NK-92 (cell line): ENCODE measurements at regions not wholly inside any gene's neighbourhood (a gene's known extent, or its start where the extent isn't known, plus 50 kb on each side); places are given as distances from the start of the nearest gene placed in this dataset.

Experiments
- DNase-seq: peaks from one replicate; lab custom pipeline; 2025; ENCODE audit not compliant: unreplicated experiment; lab: John Stamatoyannopoulos, UW

GRCh38 chr5:68915079-68915478 lies 178.7 kb upstream of the SLC30A5 start:
- no peak for DNase-seq

- no peak for DNase-seq
Observed at GRCh38 chr5:68918306-68918705, 175.5 kb upstream of the SLC30A5 start.

GRCh38 chr5:68919988-68920490 lies 173.8 kb upstream of the SLC30A5 start:
- no peak for DNase-seq

- DNase-seq: no peak
Observed at GRCh38 chr5:68920888-68921287, 172.9 kb upstream of the SLC30A5 start.

GRCh38 chr5:68922172-68922987 lies 171.4 kb upstream of the SLC30A5 start:
- DNase-seq: no peak

GRCh38 chr5:68924481-68925145 lies 169.2 kb upstream of the SLC30A5 start:
- no peak for DNase-seq

- DNase-seq: no peak
Observed at GRCh38 chr5:68928617-68929302, 165.1 kb upstream of the SLC30A5 start.

- no peak for DNase-seq
Observed at GRCh38 chr5:68930139-68930538, 163.7 kb upstream of the SLC30A5 start.

GRCh38 chr5:68932830-68933434 lies 160.9 kb upstream of the SLC30A5 start:
- DNase-seq: no peak

- DNase-seq: no peak
Observed at GRCh38 chr5:68942169-68942568, 151.6 kb upstream of the SLC30A5 start.

- no peak for DNase-seq
Observed at GRCh38 chr5:68946728-68947127, 147.1 kb upstream of the SLC30A5 start.

- no peak for DNase-seq
Observed at GRCh38 chr5:68947986-68948385, 145.8 kb upstream of the SLC30A5 start.

- no peak for DNase-seq
Observed at GRCh38 chr5:68949256-68949655, 144.6 kb upstream of the SLC30A5 start.

- DNase-seq: no peak
Observed at GRCh38 chr5:68949711-68950110, 144.1 kb upstream of the SLC30A5 start.

GRCh38 chr5:68950125-68950524 lies 143.7 kb upstream of the SLC30A5 start:
- no peak for DNase-seq

- DNase-seq: no peak
Observed at GRCh38 chr5:68950930-68951329, 142.9 kb upstream of the SLC30A5 start.

- DNase-seq: no peak
Observed at GRCh38 chr5:68953231-68953874, 140.5 kb upstream of the SLC30A5 start.

GRCh38 chr5:68953875-68954617 lies 139.8 kb upstream of the SLC30A5 start:
- no peak for DNase-seq

- no peak for DNase-seq
Observed at GRCh38 chr5:68954618-68954910, 139.2 kb upstream of the SLC30A5 start.

- DNase-seq: no peak
Observed at GRCh38 chr5:68957591-68957990, 136.2 kb upstream of the SLC30A5 start.
